ENCODE measurements at regions not wholly inside any gene's neighbourhood (a gene's known extent, or its start where the extent isn't known, plus 50 kb on each side); places are given as distances from the start of the nearest gene placed in this dataset.
"Not testable (repeated sequence)": the region's sequence is repeated elsewhere in the genome, so short reads cannot be mapped to it uniquely, and the experiment has no call there.

- H3K9me3 ChIP-seq (ENCODE audit: control insufficient read depth in 1 of 2, insufficient read depth in 1 of 2, low read length in 2 of 2): no peaks in the 10 kb centered on the region
- no peak overlapping the region for H3K27ac ChIP-seq (ENCODE audit: low read depth in 1 of 2, low read length in 2 of 2)
- no peak overlapping the region for H3K4me3 ChIP-seq (ENCODE audit: low read length)
- no peaks in the 10 kb centered on the region for H3K27me3 ChIP-seq (ENCODE audit: control insufficient read depth in 1 of 2, insufficient read depth in 2 of 2, low read length in 2 of 2)
- TF ChIP-seq CTCF (IDR thresholded peaks at IDR 0.05): no peak
- no peak for DNase-seq
- Mint-ChIP-seq H3K4me1 (ENCODE audit: low read depth) (no peaks in the 10 kb centered on the region), H3K4me3 (no peak overlapping the region), H3K9me3 (peaks cover 3% of the 10 kb centered on the region), H3K27ac (no peak overlapping the region), H3K36me3 (ENCODE audit: low read depth) (no peaks in the 10 kb centered on the region), H3K27me3 (no peaks in the 10 kb centered on the region)
- intact Hi-C loops (cut with DNase I, micrococcal nuclease): no loop called here
- no peak for ATAC-seq (ENCODE audit: poor library complexity)
- ChIA-PET CTCF (no interaction called here), POLR2A (no interaction called here)
- no peaks in the 10 kb centered on the region for H3K36me3 ChIP-seq (ENCODE audit: insufficient read depth, low read length)
- no peaks in the 10 kb centered on the region for H3K4me1 ChIP-seq (ENCODE audit: insufficient read depth, low read length)
These were observed 293.9 kb upstream of the DEFB115 start for GRCh38 chr20:30963591-30963990.

GRCh38 chr20:30975859-30976258 is 281.6 kb upstream of the DEFB115 start:
- H3K36me3 Mint-ChIP-seq (ENCODE audit: low read depth); CTCF ChIA-PET; intact Hi-C loops (cut with DNase I, micrococcal nuclease); H3K4me3 ChIP-seq (ENCODE audit: low read length); DNase-seq; H3K27me3 ChIP-seq (ENCODE audit: control insufficient read depth in 1 of 2, insufficient read depth in 2 of 2, low read length in 2 of 2); H3K27me3 Mint-ChIP-seq; POLR2A ChIA-PET; H3K4me1 Mint-ChIP-seq (ENCODE audit: low read depth); H3K27ac Mint-ChIP-seq; H3K4me1 ChIP-seq (ENCODE audit: insufficient read depth, low read length); H3K36me3 ChIP-seq (ENCODE audit: insufficient read depth, low read length); ATAC-seq (ENCODE audit: poor library complexity); H3K4me3 Mint-ChIP-seq; H3K27ac ChIP-seq (ENCODE audit: low read depth in 1 of 2, low read length in 2 of 2); H3K9me3 ChIP-seq (ENCODE audit: control insufficient read depth in 1 of 2, insufficient read depth in 1 of 2, low read length in 2 of 2): not testable (repeated sequence)
- H3K9me3 Mint-ChIP-seq: peaks cover 17% of the 10 kb centered on the region

GRCh38 chr20:30985386-30985785 is 272.1 kb upstream of the DEFB115 start:
- no peaks in the 10 kb centered on the region for H3K36me3 Mint-ChIP-seq (ENCODE audit: low read depth)
- intact Hi-C loops (cut with DNase I, micrococcal nuclease): no loop called here
- no peaks in the 10 kb centered on the region for H3K4me1 Mint-ChIP-seq (ENCODE audit: low read depth)
- H3K9me3 ChIP-seq (ENCODE audit: control insufficient read depth in 1 of 2, insufficient read depth in 1 of 2, low read length in 2 of 2): peaks cover 0 to 8% of the 10 kb centered on the region in 2 experiments
- ChIA-PET CTCF (no interaction called here), POLR2A (no interaction called here)
- ATAC-seq (ENCODE audit: poor library complexity): no peak
- no peaks in the 10 kb centered on the region for H3K36me3 ChIP-seq (ENCODE audit: insufficient read depth, low read length)
- H3K9me3 Mint-ChIP-seq: peaks cover 3% of the 10 kb centered on the region
- H3K4me3 Mint-ChIP-seq: no peak overlapping the region
- no peaks in the 10 kb centered on the region for H3K4me1 ChIP-seq (ENCODE audit: insufficient read depth, low read length)
- no peak overlapping the region for H3K27ac Mint-ChIP-seq
- H3K27ac ChIP-seq (ENCODE audit: low read depth in 1 of 2, low read length in 2 of 2): no peak overlapping the region
- H3K4me3 ChIP-seq (ENCODE audit: low read length): no peak overlapping the region
- no peaks in the 10 kb centered on the region for H3K27me3 ChIP-seq (ENCODE audit: control insufficient read depth in 1 of 2, insufficient read depth in 2 of 2, low read length in 2 of 2)
- TF ChIP-seq CTCF (IDR thresholded peaks at IDR 0.05): no peak
- no peaks in the 10 kb centered on the region for H3K27me3 Mint-ChIP-seq
- DNase-seq: no peak

All from CD4-positive, alpha-beta T cell (primary cell).